ENCODE measurements at regions not wholly inside any gene's neighbourhood (a gene's known extent, or its start where the extent isn't known, plus 50 kb on each side); places are given as distances from the start of the nearest gene placed in this dataset.

DNA sequence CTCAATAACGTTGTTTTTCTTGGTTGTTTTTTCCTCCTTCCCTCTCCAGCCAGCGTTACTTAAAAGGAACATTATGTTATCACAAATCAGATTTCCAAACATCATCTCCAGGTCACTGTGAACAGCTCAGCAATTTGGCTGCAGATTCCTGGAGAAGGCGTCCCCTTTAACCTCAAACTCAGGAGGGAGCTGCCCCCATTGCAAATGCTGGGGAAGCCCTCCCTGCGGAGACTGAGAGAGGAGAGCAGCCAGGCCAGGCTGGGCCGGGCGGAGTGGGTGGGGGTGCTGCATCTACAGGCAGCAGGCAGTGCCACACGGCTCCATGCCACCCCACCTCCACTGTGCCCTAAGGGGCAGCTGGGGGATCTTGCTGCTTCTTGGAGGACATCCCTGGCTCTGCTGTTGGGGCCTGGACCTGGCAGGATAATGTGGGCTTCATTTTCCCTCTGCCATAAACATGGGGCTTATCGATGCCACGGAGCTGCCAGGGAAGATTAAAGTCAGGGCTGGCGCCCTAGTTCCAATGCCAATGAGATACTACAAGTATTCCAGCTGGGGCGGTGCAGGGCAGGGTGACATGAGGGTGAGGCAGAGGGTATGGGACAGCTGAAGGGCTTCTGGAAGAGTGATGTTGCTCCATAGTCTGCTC is 148.8 kb downstream of the PJA1 start:
- ChIA-PET POLR2A (no interaction called here), CTCF (no interaction called here)
- DNase-seq: no peak
- Histone ChIP-seq H3K27me3 (ENCODE audit: insufficient read depth) (no peaks in the 10 kb centered on the region; the same call in 1 of the 2 replicates), H4K20me1 (ENCODE audit: insufficient read depth) (no peaks in the 10 kb centered on the region), H3K4me1 (ENCODE audit: control insufficient read depth in 1 of 2, insufficient read depth in 2 of 2, low read depth in 1 of 2, low read length in 1 of 2) (peaks cover 0 to 3% of the 10 kb centered on the region in 2 experiments; a peak in 1 of 4 replicates), H3K9ac (no peak overlapping the region), H2AFZ (ENCODE audit: low read depth) (no peak overlapping the region), H3K36me3 (replicated peaks in 1 of 2; ENCODE audit: control insufficient read depth in 1 of 2, insufficient read depth in 2 of 2, low read length in 1 of 2) (no peaks in the 10 kb centered on the region), H3K27ac (ENCODE audit: low read depth in 2 of 2, low read length in 1 of 2) (no peak overlapping the region), H3F3A (replicated peaks; ENCODE audit: insufficient read depth) (no peaks in the 10 kb centered on the region), H3K9me2 (no peaks in the 10 kb centered on the region), H3K4me3 (ENCODE audit: low read depth in 2 of 2, low read length in 1 of 2) (no peak overlapping the region), H3K79me2 (ENCODE audit: insufficient read depth) (no peaks in the 10 kb centered on the region), H3K9me3 (no peaks in the 10 kb centered on the region), H3K4me2 (no peak overlapping the region)
- WGBS (ENCODE audit: low lambda C conversion rate): 31% methylated on average over 8 of the region's 11 CpGs
- TF ChIP-seq, protein P1, sequence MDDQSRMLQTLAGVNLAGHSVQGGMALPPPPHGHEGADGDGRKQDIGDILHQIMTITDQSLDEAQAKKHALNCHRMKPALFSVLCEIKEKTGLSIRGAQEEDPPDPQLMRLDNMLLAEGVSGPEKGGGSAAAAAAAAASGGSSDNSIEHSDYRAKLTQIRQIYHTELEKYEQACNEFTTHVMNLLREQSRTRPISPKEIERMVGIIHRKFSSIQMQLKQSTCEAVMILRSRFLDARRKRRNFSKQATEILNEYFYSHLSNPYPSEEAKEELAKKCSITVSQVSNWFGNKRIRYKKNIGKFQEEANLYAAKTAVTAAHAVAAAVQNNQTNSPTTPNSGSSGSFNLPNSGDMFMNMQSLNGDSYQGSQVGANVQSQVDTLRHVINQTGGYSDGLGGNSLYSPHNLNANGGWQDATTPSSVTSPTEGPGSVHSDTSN (IDR thresholded peaks at IDR 0.05): no peak
- TF ChIP-seq MEF2A (IDR thresholded peaks at IDR 0.05; ENCODE audit: borderline replicate concordance, low read depth) (no peak), RXRA (IDR thresholded peaks at IDR 0.05; ENCODE audit: borderline replicate concordance, low read depth) (no peak), RCOR1 (IDR thresholded peaks at IDR 0.05; ENCODE audit: low read length) (no peak), MXI1 (IDR thresholded peaks at IDR 0.05; ENCODE audit: low read depth, low read length) (no peak), FOXJ3 (CRISPR knock-in tag; IDR thresholded peaks at IDR 0.05) (no peak), YY1 (IDR thresholded peaks at IDR 0.05; ENCODE audit: low read depth) (no peak), ELF1 (IDR thresholded peaks at IDR 0.05) (no peak), GABPA (IDR thresholded peaks at IDR 0.05; ENCODE audit: low read depth) (no peak), JUND (IDR thresholded peaks at IDR 0.05) (no peak), SIN3A (IDR thresholded peaks at IDR 0.05; ENCODE audit: borderline replicate concordance, low read depth, low read length) (no peak), CHD2 (IDR thresholded peaks at IDR 0.05; ENCODE audit: low read length, partially characterized antibody) (no peak)
- TF ChIP-seq, protein P2, sequence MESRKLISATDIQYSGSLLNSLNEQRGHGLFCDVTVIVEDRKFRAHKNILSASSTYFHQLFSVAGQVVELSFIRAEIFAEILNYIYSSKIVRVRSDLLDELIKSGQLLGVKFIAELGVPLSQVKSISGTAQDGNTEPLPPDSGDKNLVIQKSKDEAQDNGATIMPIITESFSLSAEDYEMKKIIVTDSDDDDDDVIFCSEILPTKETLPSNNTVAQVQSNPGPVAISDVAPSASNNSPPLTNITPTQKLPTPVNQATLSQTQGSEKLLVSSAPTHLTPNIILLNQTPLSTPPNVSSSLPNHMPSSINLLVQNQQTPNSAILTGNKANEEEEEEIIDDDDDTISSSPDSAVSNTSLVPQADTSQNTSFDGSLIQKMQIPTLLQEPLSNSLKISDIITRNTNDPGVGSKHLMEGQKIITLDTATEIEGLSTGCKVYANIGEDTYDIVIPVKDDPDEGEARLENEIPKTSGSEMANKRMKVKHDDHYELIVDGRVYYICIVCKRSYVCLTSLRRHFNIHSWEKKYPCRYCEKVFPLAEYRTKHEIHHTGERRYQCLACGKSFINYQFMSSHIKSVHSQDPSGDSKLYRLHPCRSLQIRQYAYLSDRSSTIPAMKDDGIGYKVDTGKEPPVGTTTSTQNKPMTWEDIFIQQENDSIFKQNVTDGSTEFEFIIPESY (IDR thresholded peaks at IDR 0.05; ENCODE audit: borderline replicate concordance, low read depth): no peak
- TF ChIP-seq, protein P3, sequence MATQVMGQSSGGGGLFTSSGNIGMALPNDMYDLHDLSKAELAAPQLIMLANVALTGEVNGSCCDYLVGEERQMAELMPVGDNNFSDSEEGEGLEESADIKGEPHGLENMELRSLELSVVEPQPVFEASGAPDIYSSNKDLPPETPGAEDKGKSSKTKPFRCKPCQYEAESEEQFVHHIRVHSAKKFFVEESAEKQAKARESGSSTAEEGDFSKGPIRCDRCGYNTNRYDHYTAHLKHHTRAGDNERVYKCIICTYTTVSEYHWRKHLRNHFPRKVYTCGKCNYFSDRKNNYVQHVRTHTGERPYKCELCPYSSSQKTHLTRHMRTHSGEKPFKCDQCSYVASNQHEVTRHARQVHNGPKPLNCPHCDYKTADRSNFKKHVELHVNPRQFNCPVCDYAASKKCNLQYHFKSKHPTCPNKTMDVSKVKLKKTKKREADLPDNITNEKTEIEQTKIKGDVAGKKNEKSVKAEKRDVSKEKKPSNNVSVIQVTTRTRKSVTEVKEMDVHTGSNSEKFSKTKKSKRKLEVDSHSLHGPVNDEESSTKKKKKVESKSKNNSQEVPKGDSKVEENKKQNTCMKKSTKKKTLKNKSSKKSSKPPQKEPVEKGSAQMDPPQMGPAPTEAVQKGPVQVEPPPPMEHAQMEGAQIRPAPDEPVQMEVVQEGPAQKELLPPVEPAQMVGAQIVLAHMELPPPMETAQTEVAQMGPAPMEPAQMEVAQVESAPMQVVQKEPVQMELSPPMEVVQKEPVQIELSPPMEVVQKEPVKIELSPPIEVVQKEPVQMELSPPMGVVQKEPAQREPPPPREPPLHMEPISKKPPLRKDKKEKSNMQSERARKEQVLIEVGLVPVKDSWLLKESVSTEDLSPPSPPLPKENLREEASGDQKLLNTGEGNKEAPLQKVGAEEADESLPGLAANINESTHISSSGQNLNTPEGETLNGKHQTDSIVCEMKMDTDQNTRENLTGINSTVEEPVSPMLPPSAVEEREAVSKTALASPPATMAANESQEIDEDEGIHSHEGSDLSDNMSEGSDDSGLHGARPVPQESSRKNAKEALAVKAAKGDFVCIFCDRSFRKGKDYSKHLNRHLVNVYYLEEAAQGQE (IDR thresholded peaks at IDR 0.05; ENCODE audit: low read depth, low read length): no peak
- TF ChIP-seq, protein P4, sequence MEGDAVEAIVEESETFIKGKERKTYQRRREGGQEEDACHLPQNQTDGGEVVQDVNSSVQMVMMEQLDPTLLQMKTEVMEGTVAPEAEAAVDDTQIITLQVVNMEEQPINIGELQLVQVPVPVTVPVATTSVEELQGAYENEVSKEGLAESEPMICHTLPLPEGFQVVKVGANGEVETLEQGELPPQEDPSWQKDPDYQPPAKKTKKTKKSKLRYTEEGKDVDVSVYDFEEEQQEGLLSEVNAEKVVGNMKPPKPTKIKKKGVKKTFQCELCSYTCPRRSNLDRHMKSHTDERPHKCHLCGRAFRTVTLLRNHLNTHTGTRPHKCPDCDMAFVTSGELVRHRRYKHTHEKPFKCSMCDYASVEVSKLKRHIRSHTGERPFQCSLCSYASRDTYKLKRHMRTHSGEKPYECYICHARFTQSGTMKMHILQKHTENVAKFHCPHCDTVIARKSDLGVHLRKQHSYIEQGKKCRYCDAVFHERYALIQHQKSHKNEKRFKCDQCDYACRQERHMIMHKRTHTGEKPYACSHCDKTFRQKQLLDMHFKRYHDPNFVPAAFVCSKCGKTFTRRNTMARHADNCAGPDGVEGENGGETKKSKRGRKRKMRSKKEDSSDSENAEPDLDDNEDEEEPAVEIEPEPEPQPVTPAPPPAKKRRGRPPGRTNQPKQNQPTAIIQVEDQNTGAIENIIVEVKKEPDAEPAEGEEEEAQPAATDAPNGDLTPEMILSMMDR (IDR thresholded peaks at IDR 0.05): no peak
- TF ChIP-seq, protein P5, sequence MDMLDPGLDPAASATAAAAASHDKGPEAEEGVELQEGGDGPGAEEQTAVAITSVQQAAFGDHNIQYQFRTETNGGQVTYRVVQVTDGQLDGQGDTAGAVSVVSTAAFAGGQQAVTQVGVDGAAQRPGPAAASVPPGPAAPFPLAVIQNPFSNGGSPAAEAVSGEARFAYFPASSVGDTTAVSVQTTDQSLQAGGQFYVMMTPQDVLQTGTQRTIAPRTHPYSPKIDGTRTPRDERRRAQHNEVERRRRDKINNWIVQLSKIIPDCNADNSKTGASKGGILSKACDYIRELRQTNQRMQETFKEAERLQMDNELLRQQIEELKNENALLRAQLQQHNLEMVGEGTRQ (IDR thresholded peaks at IDR 0.05; ENCODE audit: borderline replicate concordance, low read depth, low read length): no peak
- TF ChIP-seq, protein P6, sequence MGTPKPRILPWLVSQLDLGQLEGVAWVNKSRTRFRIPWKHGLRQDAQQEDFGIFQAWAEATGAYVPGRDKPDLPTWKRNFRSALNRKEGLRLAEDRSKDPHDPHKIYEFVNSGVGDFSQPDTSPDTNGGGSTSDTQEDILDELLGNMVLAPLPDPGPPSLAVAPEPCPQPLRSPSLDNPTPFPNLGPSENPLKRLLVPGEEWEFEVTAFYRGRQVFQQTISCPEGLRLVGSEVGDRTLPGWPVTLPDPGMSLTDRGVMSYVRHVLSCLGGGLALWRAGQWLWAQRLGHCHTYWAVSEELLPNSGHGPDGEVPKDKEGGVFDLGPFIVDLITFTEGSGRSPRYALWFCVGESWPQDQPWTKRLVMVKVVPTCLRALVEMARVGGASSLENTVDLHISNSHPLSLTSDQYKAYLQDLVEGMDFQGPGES (IDR thresholded peaks at IDR 0.05; ENCODE audit: low read depth, low read length): no peak

Measured in SK-N-SH (cell line).